GM19438 (cell line): ENCODE measurements at regions not wholly inside any gene's neighbourhood (a gene's known extent, or its start where the extent isn't known, plus 50 kb on each side); places are given as distances from the start of the nearest gene placed in this dataset.
"Not testable (repeated sequence)": the region's sequence is repeated elsewhere in the genome, so short reads cannot be mapped to it uniquely, and the experiment has no call there.

Source experiments
- ATAC-seq: cut with Tn5 transposase; IDR thresholded peaks from one replicate; pipeline ENCODE4 v1.9.1; 2021; ENCODE audit warnings: low read depth; ENCODE audit not compliant: unreplicated experiment

- not testable (repeated sequence) for ATAC-seq
These were observed 268.3 kb upstream of the MKLN1 start for GRCh38 chr7:131059401-131059800.

DNA sequence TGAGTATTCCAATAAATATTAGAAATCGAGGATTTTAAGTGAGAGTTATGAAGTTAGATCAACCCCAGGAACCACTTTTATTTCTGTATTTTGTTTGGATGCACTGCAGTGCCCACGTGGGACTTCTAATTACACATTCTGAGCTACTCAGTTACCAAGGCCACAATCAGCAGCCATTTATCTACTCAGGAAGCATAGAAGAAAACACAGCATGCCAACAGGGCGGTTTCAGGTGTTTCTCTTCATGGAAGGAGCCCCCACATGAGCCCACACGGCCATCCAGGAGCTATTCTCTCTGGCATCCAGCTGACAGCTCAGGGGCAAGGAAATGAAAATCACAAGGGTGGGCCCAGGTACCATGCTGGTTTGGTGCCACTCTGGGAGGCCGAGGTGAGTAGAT is 266.5 kb upstream of the MKLN1 start:
- ATAC-seq, result no peak

DNA sequence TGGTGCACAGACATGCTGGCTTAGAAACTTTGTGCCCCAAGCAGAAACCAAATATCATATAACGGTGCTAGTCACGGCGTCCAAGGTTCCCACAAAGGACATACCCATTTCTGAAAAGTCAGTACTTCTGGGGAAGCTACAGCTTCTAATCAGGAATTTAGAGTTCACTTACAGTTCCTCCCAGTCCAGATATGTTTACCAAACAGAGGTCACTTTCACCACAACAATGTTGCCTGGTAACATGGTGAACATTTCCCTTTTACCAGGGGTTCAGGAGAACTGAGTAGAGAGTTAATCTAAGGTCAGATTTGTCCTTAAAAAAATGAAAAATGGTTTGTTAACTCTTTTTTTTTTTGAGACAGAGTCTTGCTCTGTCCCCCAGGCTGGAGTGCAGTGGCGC is 265.9 kb upstream of the MKLN1 start:
- ATAC-seq, result no peak

GRCh38 chr7:131066635-131067034 is 261.0 kb upstream of the MKLN1 start:
- ATAC-seq, result no peak

GRCh38 chr7:131067220-131067619 is 260.5 kb upstream of the MKLN1 start:
- ATAC-seq, result no peak

GRCh38 chr7:131068604-131069021 is 259.1 kb upstream of the MKLN1 start:
- no peak for ATAC-seq

- ATAC-seq, result no peak
These were observed 255.7 kb upstream of the MKLN1 start for GRCh38 chr7:131071786-131072504.

GRCh38 chr7:131072505-131073091 is 255.1 kb upstream of the MKLN1 start:
- ATAC-seq, result no peak

DNA sequence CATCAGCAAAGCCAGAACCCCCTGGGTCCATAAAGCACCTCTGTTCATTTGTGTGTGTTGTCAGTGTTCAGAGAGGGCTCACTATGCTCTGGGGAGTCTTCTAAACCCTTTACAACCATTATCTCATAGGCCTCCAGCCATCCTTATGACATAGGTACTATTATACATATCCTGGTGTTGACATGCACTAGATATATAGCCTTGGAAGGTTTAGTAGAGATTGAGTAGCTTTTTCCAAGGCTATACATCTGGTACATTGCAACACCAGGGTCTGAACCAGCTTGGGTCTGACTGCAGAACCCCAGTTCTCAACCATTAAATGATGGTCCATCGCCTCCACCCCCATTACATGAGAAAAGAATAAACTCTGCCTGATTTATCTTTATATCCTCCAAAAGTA is 253.6 kb upstream of the MKLN1 start:
- ATAC-seq, result no peak

DNA sequence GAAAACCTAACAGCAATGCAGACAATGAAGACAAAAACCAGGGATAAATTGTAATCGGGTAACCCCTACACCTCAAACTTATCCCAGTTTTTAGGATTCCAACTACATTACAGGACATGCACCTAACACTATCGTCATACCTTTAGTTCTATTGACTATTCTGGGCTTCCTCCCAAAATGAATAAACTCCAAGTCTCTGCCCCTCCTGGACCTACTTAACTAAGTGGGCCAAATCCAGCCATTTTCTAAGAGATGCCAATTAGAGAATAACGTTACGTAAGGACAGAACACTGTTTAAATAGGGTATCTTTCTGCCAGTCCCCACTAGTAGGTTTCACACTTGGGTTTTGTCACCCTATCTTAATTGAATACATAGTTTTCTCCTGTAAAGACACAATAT is 253.1 kb upstream of the MKLN1 start:
- ATAC-seq, result no peak

- ATAC-seq, result no peak
These were observed 252.3 kb upstream of the MKLN1 start for GRCh38 chr7:131075406-131075805.

DNA sequence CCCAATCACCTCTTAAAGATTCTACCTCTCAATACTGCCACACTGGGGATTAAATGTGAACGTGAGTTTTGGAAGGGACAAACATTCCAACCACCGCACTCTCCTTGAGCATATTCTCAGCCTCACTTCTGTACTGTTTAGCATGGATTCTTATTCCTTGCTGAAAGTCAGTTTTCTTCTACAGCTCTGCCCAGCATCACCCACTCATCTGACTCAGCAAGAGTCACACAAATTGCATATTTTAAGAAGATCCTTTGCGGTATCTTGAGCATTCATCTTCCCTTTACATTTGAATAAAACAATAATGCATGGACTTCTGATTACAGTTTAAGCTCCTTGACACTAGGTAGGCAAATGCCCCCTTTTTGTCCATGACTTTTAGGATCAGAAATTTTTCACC is 251.6 kb upstream of the MKLN1 start:
- no peak for ATAC-seq

DNA sequence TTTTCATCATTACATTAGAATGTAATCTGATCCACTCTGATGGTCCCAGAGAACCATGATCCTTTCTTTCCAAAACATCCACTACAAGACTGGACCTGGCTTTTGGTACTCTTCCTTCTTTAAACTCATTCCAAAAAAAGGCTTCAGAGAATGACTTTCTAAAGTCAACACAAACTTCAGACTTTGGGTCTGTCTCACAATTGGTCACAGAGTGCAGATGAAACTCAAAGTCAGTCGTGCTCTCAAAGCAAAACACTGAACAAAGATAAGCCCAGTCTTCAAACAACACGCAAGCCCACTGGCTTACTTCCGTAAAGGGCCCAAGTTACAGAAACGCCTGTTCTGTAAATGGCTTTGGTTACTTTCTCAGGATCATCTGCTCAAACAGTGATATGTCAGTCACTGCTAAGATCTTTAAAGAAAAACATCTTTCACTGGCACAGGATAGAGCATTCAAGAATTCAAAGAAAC is 250.9 kb upstream of the MKLN1 start:
- ATAC-seq, result no peak

DNA sequence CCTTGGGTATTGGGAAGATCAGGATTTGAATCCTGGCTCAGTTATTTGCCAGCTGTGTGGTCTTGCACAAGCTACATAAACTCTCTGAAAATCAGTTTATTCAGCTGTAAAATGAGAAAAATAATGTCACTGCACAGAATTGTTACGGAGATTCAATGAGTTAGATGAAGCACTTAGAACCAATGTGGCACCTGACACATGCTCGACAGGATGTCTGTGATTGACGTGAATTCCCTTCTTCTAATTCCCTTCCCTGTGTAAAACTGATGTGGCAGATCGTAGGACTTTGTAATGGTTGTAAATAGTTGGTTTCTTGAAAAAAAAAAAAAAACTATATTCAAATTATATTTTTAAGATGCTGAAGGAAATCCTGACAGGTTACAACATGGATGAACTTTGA is 249.9 kb upstream of the MKLN1 start:
- no peak for ATAC-seq

DNA sequence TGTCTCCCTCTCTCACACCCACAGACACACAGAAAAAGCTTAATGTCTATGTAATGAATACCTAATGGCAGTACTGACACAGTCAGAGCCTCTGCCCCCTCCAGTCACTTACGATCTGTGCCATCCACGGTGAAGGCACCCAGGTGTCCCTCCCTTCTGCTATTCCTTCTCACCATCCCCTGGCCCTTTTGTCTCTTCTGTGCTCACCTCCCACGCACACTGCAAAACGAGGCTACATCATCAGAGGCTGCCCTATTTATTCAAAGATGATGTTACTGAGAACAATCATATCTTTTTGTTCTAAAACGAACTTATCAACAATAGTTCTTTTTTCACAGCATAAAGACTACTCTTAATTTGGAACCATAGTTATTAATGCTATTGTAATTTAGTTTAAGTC is 246.9 kb upstream of the MKLN1 start:
- no peak for ATAC-seq

DNA sequence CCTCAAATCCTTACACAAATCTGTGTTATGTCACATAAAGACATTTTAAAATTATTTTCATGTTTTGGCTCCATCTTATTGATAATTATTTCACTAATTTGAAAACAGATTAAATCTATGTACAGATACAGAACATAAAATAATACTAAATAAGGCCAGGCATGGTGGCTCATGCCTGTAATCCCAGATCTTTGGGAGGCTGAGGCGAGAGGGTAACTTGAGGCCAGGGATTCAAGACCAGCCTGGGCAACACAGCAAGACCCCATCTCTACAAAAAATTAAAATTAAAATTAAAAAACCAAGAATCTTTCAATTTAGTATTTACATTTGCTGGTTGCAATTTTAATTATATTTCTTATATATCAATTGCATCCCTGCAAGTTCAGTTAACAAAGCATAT is 246.4 kb upstream of the MKLN1 start:
- no peak for ATAC-seq

DNA sequence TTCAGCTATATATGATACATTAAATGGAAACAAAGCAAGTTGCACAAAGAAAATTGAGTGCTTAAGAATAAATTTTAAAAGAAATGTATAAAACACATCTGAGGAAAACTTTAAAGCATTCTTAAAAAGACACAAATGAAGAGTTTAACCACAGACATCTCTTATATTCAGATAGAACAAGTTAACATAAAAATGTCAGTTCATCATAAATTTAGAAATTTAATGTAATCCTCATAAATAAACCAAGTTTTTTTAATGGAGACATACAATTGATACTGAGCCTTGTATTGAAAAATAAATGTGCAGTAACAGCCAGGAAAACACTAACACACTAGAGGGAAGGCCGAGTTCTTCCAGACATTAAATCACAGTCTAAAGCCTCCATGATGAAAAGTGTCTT is 243.9 kb upstream of the MKLN1 start:
- ATAC-seq, result no peak

GRCh38 chr7:131084336-131084735 is 243.3 kb upstream of the MKLN1 start:
- not testable (repeated sequence) for ATAC-seq

- ATAC-seq, result no peak
These were observed 239.7 kb upstream of the MKLN1 start for GRCh38 chr7:131087756-131088658.

DNA sequence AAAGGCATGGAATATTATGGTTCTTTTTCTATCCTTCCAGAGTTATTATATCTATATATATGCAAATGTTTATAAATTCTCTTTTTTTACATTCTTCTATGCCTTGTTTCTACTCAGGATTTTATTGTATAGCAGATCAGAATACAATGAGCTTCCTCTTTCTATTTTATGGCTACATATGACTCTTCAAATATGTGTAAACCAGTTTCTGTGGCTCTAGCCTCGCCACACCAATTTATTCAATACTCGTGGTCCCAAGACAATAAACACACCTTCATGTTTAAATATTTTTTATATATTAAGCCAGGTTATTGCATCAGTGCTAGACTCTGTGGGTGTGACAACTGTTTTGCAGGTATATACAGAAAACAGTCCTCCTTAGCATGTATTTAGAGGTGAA is 237.5 kb upstream of the MKLN1 start:
- ATAC-seq, result no peak

GRCh38 chr7:131090886-131091692 is 236.6 kb upstream of the MKLN1 start:
- no peak for ATAC-seq
